Left colon (tissue), 2 donors: ENCODE measurements at regions not wholly inside any gene's neighbourhood (a gene's known extent, or its start where the extent isn't known, plus 50 kb on each side); places are given as distances from the start of the nearest gene placed in this dataset.
"Not testable (repeated sequence)": the region's sequence is repeated elsewhere in the genome, so short reads cannot be mapped to it uniquely, and the experiment has no call there.

Experiments
- ATAC-seq: fragments of 200-7000 bp; cut with Tn5 transposase; one replicate; pipeline ENCODE4 v1.9.1; 2020; ENCODE audit warnings: mild to moderate bottlenecking, moderate library complexity
- DNase-seq, 2 donors: peaks; one replicate each; pipeline ENCODE4 v3.0.0-alpha.2; 2020
- intact Hi-C, 2 donors: fragments of 100-400 bp; cut with DNase I in 1 of 2; cut with micrococcal nuclease in 1 of 2; formaldehyde crosslinking; loops; one replicate each; pipeline versions ENCODE4 v1.11.2 to v1.14.0; 2022; cut with DNase I, micrococcal nuclease
- donor health status: DM: no; HTN: no; CAD: no.
- donor health status: DM: yes; HTN: yes; CAD: no.

- DNase-seq (no peak), ATAC-seq (no peak)
- intact Hi-C loops: no loop called here
These were observed 903.7 kb downstream of the TDRD15 start for GRCh38 chr2:22027345-22028005.

GRCh38 chr2:22035361-22035830 lies 911.6 kb downstream of the TDRD15 start:
- no peak for DNase-seq
- ATAC-seq: no peak
- intact Hi-C loops: no loop called here

- intact Hi-C loops: no loop called here
- DNase-seq (no peak), ATAC-seq (no peak)
These were observed 913.5 kb downstream of the TDRD15 start for GRCh38 chr2:22037274-22037673.

- ATAC-seq: no peak
- intact Hi-C loops: no loop called here
- no peak for DNase-seq
These were observed 920.0 kb downstream of the TDRD15 start for GRCh38 chr2:22043784-22044183.

- DNase-seq (no peak), ATAC-seq (no peak)
- intact Hi-C loops: no loop called here
These were observed 932.2 kb downstream of the TDRD15 start for GRCh38 chr2:22055784-22056620.

GRCh38 chr2:22056621-22057132 lies 932.9 kb downstream of the TDRD15 start:
- intact Hi-C loops: no loop called here
- ATAC-seq (no peak), DNase-seq (no peak)

GRCh38 chr2:22062679-22063078 lies 938.9 kb downstream of the TDRD15 start:
- ATAC-seq (no peak), DNase-seq (no peak)
- intact Hi-C loops: no loop called here

GRCh38 chr2:22076454-22076853 lies 952.7 kb downstream of the TDRD15 start:
- intact Hi-C loops: no loop called here
- ATAC-seq (no peak), DNase-seq (no peak)

- no peak for DNase-seq
- intact Hi-C loops: no loop called here
- no peak for ATAC-seq
These were observed 954.9 kb downstream of the TDRD15 start for GRCh38 chr2:22078701-22079100.

- ATAC-seq: no peak
- intact Hi-C loops: no loop called here
These were observed 955.8 kb downstream of the TDRD15 start for GRCh38 chr2:22079583-22079982.

GRCh38 chr2:22086726-22087125 lies 963.0 kb downstream of the TDRD15 start:
- no peak for ATAC-seq
- intact Hi-C loops: no loop called here
- DNase-seq: no peak

More at GRCh38 chr2:22079583-22079982, 955.8 kb downstream of the TDRD15 start:
- DNase-seq: no peak

GRCh38 chr2:22103617-22104016 lies 979.8 kb downstream of the TDRD15 start:
- intact Hi-C loops, DNase-seq, ATAC-seq: not testable (repeated sequence)

- DNase-seq: no peak
- intact Hi-C loops: no loop called here
- no peak for ATAC-seq
These were observed 986.5 kb downstream of the TDRD15 start for GRCh38 chr2:22110244-22110651.

- intact Hi-C loops: no loop called here
- DNase-seq (no peak), ATAC-seq (no peak)
These were observed 1000.2 kb downstream of the TDRD15 start for GRCh38 chr2:22124003-22124402.

GRCh38 chr2:22126106-22126505 lies 1002.3 kb downstream of the TDRD15 start:
- ATAC-seq: no peak
- no peak for DNase-seq
- intact Hi-C loops: no loop called here

- intact Hi-C loops: no loop called here
- no peak for ATAC-seq
These were observed 1003.2 kb downstream of the TDRD15 start for GRCh38 chr2:22126978-22127377.

GRCh38 chr2:22134421-22134820 lies 1010.7 kb downstream of the TDRD15 start:
- DNase-seq: no peak
- intact Hi-C loops: no loop called here
- ATAC-seq: no peak

More at GRCh38 chr2:22126978-22127377, 1003.2 kb downstream of the TDRD15 start:
- no peak for DNase-seq

GRCh38 chr2:22136446-22136845 lies 1012.7 kb downstream of the TDRD15 start:
- ATAC-seq (no peak), DNase-seq (no peak)
- intact Hi-C loops: no loop called here

GRCh38 chr2:22143840-22144239 lies 1020.1 kb downstream of the TDRD15 start:
- intact Hi-C loops: no loop called here
- ATAC-seq (no peak), DNase-seq (no peak)
